ENCODE measurements at regions not wholly inside any gene's neighbourhood (a gene's known extent, or its start where the extent isn't known, plus 50 kb on each side); places are given as distances from the start of the nearest gene placed in this dataset.

- Mint-ChIP-seq H3K4me3 (no peak overlapping the region), H3K36me3 (no peaks in the 10 kb centered on the region), H3K27me3 (no peaks in the 10 kb centered on the region), H3K4me1 (ENCODE audit: low read depth in 2 of 2) (no peaks in the 10 kb centered on the region), H3K9me3 (no peaks in the 10 kb centered on the region), H3K27ac (no peak overlapping the region)
- no peak for ATAC-seq
- no peak for DNase-seq (ENCODE audit: low spot score)
These were observed 364.1 kb downstream of the MFSD1 start for GRCh38 chr3:159165961-159166360.

DNA sequence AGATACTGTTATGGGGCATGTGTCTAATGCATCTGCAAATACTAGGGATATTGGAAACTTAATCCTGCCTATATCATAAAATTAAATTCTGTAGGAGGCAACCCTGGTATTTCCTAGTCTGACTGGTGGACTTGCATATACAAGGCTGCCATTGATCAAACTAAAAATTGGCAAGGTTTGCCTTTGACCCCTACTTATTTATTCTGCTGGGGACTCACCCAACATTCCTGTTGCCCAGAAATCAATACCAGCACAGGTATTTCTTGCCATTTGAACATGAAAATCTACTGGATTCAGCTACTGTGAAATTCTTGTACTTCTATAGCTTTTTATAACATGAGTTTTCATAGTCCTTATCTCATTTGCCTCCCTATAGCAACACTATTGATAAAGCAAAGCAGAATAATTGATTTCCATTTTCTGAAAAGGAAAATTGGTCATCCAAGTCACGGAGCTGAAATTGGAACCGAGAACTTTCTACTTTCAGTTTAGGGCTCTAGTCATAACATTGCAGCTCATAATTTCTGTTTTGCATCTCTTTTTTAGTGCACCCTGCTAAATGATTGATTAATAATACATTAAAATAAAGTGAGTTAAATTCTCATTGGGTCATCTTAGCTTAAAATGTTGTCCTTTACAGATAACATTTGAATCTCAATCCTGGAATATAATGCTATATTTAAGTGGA is 365.2 kb downstream of the MFSD1 start:
- no peaks in the 10 kb centered on the region for H3K27me3 Mint-ChIP-seq

DNA sequence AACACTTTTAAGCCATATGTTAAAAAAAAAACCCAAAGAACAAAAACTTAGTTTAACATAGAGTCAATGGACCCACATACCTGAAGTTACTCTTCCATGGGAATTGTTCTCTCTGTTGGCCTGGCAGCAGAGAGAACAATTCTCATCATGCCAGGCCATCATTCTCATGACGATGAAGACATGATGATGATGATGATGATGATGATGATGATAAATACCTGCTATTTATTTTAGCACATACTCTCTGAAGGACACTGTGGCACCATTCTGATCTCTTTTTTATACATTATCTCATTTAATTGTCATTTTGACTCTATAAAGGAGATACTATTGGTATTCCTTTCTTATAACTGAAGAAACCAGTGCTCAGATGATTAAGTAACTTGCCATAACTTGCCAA is 366.9 kb downstream of the MFSD1 start:
- H3K4me3 Mint-ChIP-seq = no peak overlapping the region
- no peak for ATAC-seq
- H3K27ac Mint-ChIP-seq = no peak overlapping the region
- no peaks in the 10 kb centered on the region for H3K27me3 Mint-ChIP-seq
- no peak for DNase-seq (ENCODE audit: low spot score)
- no peaks in the 10 kb centered on the region for H3K9me3 Mint-ChIP-seq
- H3K4me1 Mint-ChIP-seq (ENCODE audit: low read depth in 2 of 2) = no peaks in the 10 kb centered on the region
- no peaks in the 10 kb centered on the region for H3K36me3 Mint-ChIP-seq

More for the DNA sequence above, 365.2 kb downstream of the MFSD1 start:
- no peaks in the 10 kb centered on the region for H3K4me1 Mint-ChIP-seq (ENCODE audit: low read depth in 2 of 2)
- no peak overlapping the region for H3K27ac Mint-ChIP-seq
- ATAC-seq = no peak
- no peak overlapping the region for H3K4me3 Mint-ChIP-seq
- no peaks in the 10 kb centered on the region for H3K36me3 Mint-ChIP-seq
- H3K9me3 Mint-ChIP-seq = no peaks in the 10 kb centered on the region
- no peak for DNase-seq (ENCODE audit: low spot score)

- ATAC-seq (no peak), DNase-seq (ENCODE audit: low spot score) (no peak)
- no peaks in the 10 kb centered on the region for H3K36me3 Mint-ChIP-seq
- H3K27ac Mint-ChIP-seq = no peak overlapping the region
- H3K4me1 Mint-ChIP-seq (ENCODE audit: low read depth in 2 of 2) = no peaks in the 10 kb centered on the region
- H3K27me3 Mint-ChIP-seq = no peaks in the 10 kb centered on the region
- H3K9me3 Mint-ChIP-seq = no peaks in the 10 kb centered on the region
- no peak overlapping the region for H3K4me3 Mint-ChIP-seq
These were observed 368.0 kb downstream of the MFSD1 start for GRCh38 chr3:159169828-159170227.

- H3K27ac Mint-ChIP-seq = no peak overlapping the region
- DNase-seq (ENCODE audit: low spot score) = no peak
- no peak for ATAC-seq
- no peaks in the 10 kb centered on the region for H3K36me3 Mint-ChIP-seq
- no peaks in the 10 kb centered on the region for H3K4me1 Mint-ChIP-seq (ENCODE audit: low read depth in 2 of 2)
- H3K27me3 Mint-ChIP-seq = no peaks in the 10 kb centered on the region
- H3K9me3 Mint-ChIP-seq = no peaks in the 10 kb centered on the region
- H3K4me3 Mint-ChIP-seq = no peak overlapping the region
These were observed 368.7 kb downstream of the MFSD1 start for GRCh38 chr3:159170436-159171003.

DNA sequence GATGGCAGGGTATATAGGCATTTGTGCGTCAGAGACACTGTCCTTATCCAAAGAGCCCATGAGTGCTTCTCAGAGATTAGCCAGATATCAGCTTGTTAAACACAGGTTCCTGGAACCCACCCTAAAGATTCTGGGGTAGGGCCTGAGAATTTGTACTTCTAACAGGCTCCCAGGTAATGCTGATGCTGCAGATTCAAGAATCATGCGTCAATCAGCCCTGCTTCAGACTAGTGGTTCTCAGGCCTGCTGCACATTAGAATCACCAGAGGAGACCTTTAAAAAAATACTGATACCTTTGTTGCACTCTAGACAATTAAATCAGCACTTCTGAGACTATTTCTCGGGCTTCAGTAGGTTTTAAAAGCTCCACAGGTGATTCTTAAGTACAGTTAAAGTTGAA is 369.5 kb downstream of the MFSD1 start:
- no peaks in the 10 kb centered on the region for H3K27me3 Mint-ChIP-seq
- no peaks in the 10 kb centered on the region for H3K36me3 Mint-ChIP-seq
- DNase-seq (ENCODE audit: low spot score) (no peak), ATAC-seq (no peak)
- H3K27ac Mint-ChIP-seq = no peak overlapping the region
- no peak overlapping the region for H3K4me3 Mint-ChIP-seq
- no peaks in the 10 kb centered on the region for H3K9me3 Mint-ChIP-seq
- H3K4me1 Mint-ChIP-seq (ENCODE audit: low read depth in 2 of 2) = no peaks in the 10 kb centered on the region

DNA sequence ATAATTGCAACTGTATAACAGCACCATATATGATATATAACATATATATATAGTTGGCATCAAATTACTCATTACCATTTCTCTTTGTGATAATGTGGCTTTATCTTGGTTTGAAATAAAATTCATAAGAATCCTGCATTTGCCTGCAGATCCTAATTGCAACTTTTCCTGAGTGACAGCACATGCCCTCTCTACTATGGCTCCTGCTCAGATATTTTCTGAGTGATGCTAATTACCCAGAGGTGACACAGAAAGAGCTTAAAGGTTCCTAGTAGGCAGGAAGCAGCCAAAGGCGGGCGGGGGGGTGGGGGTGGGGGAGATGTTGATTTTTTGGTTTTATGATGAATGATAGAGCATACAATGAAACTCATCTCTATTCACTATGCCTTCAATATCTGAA is 370.6 kb downstream of the MFSD1 start:
- Mint-ChIP-seq H3K4me3 (no peak overlapping the region), H3K27ac (no peak overlapping the region), H3K36me3 (no peaks in the 10 kb centered on the region), H3K4me1 (ENCODE audit: low read depth in 2 of 2) (no peaks in the 10 kb centered on the region), H3K9me3 (no peaks in the 10 kb centered on the region), H3K27me3 (no peaks in the 10 kb centered on the region)
- DNase-seq (ENCODE audit: low spot score) (no peak), ATAC-seq (no peak)

DNA sequence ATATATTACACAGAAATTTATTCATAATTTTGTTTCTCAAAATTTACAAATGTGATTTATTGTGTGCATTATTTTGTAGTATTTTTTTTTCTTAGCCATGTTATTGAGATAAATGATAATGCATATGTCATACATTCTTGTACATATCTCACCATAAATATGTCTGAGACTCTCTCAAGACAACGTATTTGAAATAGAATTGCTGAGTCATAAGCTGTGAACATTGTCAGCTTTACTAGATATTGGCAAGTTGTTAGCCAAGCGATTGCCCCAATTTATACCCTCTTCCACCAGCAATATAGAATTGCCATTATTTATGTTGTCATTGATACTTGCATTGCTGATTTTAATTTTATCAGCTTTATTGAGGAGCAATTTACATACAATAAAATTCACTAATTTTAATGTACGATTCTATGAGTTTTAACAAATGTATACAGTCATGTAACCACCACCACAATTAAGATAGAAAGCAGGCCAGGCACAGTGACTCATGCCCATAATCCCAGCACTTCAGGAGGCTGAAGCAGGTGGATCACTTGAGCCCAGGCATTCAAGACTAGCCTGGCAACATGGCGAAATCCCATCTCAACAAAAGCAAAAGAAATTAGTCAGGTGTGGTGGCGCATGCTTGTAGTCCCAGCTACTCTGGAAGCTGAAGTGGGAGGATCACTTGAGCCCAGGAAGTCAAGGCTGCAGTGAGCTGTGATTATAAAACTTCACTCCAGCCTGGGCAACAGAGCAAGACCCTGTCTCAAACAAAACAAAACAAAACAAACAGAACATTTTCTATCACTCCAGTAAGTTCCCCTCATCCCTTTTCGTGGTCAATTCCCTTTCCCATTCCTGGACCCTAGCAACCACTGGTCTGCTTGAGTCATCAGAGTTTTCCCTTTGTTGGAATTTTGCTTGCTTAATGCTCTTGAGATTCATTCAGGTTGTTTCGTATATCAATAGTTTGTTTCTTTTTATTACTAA is 373.1 kb downstream of the MFSD1 start:
- Mint-ChIP-seq H3K4me1 (ENCODE audit: low read depth in 2 of 2) (no peaks in the 10 kb centered on the region), H3K27ac (no peak overlapping the region)
- ATAC-seq = no peak

GRCh38 chr3:159178209-159178897 is 376.5 kb downstream of the MFSD1 start:
- no peaks in the 10 kb centered on the region for H3K36me3 Mint-ChIP-seq
- ATAC-seq = no peak
- DNase-seq (ENCODE audit: low spot score) = no peak
- H3K27me3 Mint-ChIP-seq = no peaks in the 10 kb centered on the region
- H3K4me1 Mint-ChIP-seq (ENCODE audit: low read depth in 2 of 2) = no peaks in the 10 kb centered on the region
- H3K27ac Mint-ChIP-seq = no peak overlapping the region
- no peak overlapping the region for H3K4me3 Mint-ChIP-seq
- peaks cover 9% of the 10 kb centered on the region for H3K9me3 Mint-ChIP-seq

More for the DNA sequence above, 373.1 kb downstream of the MFSD1 start:
- Mint-ChIP-seq H3K9me3 (no peaks in the 10 kb centered on the region), H3K4me3 (no peak overlapping the region), H3K27me3 (no peaks in the 10 kb centered on the region), H3K36me3 (no peaks in the 10 kb centered on the region)
- DNase-seq (ENCODE audit: low spot score) = no peak

DNA sequence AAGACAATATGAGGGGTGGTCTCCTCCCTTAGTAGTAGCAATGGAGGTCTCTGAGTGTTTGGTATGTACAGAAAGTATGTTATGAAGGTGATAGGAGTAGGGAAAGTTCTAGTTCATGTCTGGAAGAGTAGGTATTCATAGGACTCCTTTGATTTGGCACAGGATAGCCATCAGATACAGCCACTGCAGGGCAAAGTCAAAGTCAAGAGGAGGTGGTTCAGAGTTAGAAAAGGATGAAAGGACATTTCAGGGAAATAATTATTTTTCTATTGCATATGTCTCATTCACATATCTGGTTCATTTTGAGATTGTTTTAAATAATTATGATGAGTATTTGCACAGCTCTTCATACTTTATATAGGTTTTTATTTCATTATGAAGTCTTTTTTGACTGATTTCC is 381.1 kb downstream of the MFSD1 start:
- H3K9me3 Mint-ChIP-seq = peaks cover 19% of the 10 kb centered on the region
- no peak for ATAC-seq
- DNase-seq (ENCODE audit: low spot score) = no peak
- H3K4me1 Mint-ChIP-seq (ENCODE audit: low read depth in 2 of 2) = no peaks in the 10 kb centered on the region
- H3K36me3 Mint-ChIP-seq = no peaks in the 10 kb centered on the region
- no peak overlapping the region for H3K4me3 Mint-ChIP-seq
- no peak overlapping the region for H3K27ac Mint-ChIP-seq
- H3K27me3 Mint-ChIP-seq = no peaks in the 10 kb centered on the region

DNA sequence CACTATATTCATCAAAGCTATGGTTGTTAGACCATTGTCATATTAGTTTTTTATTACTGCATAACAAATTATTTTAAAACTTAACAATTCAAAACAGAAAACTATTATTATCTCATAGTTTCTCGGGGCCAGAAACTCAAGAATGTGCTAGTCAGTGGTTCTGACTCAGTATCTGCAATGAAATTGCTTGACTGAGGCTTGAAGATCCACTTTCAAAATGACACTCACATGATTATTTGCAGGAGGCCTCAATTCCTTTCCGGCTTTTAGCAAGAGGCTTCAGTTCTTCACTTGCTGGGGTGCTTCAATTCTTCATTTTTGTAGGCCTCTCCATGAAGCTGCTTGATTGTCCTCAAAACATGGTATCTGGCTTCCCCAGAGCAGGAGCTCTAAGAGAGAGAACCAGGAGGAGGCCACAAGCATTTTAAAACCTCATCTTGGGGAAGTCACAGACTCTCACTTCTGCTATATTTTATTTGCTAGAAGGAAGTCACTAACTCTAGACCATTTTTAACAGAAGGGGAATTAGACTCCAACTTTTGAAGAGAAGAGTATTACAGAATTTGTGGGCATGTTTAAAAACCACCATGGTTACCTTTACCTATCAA is 383.7 kb downstream of the MFSD1 start:
- Mint-ChIP-seq H3K4me3 (no peak overlapping the region), H3K27me3 (no peaks in the 10 kb centered on the region), H3K4me1 (ENCODE audit: low read depth in 2 of 2) (no peaks in the 10 kb centered on the region), H3K27ac (no peak overlapping the region), H3K9me3 (peaks cover 22% of the 10 kb centered on the region), H3K36me3 (no peaks in the 10 kb centered on the region)
- DNase-seq (ENCODE audit: low spot score) = no peak
- ATAC-seq = no peak

- H3K27me3 Mint-ChIP-seq = no peaks in the 10 kb centered on the region
- H3K4me1 Mint-ChIP-seq (ENCODE audit: low read depth in 2 of 2) = no peaks in the 10 kb centered on the region
- no peaks in the 10 kb centered on the region for H3K36me3 Mint-ChIP-seq
These were observed 384.7 kb downstream of the MFSD1 start for GRCh38 chr3:159186581-159186980.

GRCh38 chr3:159187232-159187631 is 385.4 kb downstream of the MFSD1 start:
- Mint-ChIP-seq H3K36me3 (no peaks in the 10 kb centered on the region), H3K4me3 (no peak overlapping the region), H3K9me3 (peaks cover 16% of the 10 kb centered on the region), H3K27ac (no peak overlapping the region), H3K4me1 (ENCODE audit: low read depth in 2 of 2) (no peaks in the 10 kb centered on the region), H3K27me3 (no peaks in the 10 kb centered on the region)
- ATAC-seq (no peak), DNase-seq (ENCODE audit: low spot score) (no peak)

More at GRCh38 chr3:159186581-159186980, 384.7 kb downstream of the MFSD1 start:
- Mint-ChIP-seq H3K4me3 (no peak overlapping the region), H3K27ac (no peak overlapping the region), H3K9me3 (peaks cover 16% of the 10 kb centered on the region)
- ATAC-seq (no peak), DNase-seq (ENCODE audit: low spot score) (no peak)
